GM19025 (cell line): ENCODE measurements at regions not wholly inside any gene's neighbourhood (a gene's known extent, or its start where the extent isn't known, plus 50 kb on each side); places are given as distances from the start of the nearest gene placed in this dataset.
A peak's percentile ranks its signal among the peaks of the same experiment; 100 is the strongest.
"Not testable (repeated sequence)": the region's sequence is repeated elsewhere in the genome, so short reads cannot be mapped to it uniquely, and the experiment has no call there.

Experiments used
- ATAC-seq: cut with Tn5 transposase; IDR thresholded peaks from one replicate; pipeline ENCODE4 v1.9.1; 2021; ENCODE audit warnings: mild to moderate bottlenecking, low read depth, moderate library complexity; ENCODE audit not compliant: unreplicated experiment

DNA sequence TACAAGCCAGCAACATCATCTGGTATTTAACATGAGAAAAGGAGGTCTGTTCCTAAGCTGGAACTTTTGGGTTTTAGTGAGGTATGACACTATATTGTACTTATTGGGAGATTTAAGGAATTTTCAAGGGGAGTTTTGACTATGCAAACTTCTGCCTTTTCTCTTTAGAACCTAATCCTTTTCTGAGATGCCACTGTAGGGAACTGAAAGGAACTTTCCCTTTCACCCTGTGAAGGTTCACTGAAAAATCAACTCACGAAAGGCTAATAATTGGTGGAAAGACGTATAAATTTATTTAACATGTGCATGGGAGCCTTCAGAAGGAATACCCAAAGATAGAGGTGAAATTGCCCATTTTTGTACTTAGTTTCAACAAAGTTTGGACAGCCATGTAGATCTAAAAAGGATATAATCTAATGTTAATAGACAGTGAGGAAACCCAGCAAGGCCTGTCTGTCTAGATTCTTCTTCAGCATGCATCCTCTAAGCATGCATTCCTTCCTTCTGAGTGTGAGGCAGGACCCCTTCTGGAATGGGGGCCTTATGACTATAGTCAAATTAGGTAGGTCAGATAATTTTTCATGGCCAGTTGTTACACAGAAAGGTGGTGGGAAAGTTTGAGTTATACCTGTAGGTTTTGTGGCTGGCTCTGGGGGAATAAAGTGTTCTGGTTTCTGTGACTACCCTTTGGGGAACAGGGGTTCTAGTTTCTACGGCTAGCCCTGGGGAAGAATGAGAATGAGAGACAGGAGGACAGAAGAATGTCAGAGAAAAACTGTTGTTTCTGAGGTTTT lies 200.3 kb downstream of the C9orf152 start:
- ATAC-seq: no peak

DNA sequence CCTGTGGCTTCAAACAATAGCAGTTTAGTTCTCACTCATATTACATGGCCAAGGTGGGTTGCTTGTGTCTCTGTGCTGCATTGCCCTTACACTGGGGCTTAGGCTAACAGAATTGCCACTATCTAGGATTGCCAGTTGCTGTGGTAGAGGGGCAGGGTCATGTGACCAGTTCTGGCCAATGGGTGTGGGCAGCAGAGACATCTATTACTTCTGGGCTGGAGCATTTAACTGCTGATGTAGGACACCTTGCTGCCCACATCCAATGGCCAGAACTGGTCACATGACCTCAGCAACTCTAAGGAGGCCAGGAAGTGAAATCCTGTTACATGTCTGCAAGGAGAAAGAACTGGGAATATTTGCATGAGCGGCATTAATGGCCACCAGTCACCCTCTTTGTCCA lies 199.3 kb downstream of the C9orf152 start:
- no peak for ATAC-seq

DNA sequence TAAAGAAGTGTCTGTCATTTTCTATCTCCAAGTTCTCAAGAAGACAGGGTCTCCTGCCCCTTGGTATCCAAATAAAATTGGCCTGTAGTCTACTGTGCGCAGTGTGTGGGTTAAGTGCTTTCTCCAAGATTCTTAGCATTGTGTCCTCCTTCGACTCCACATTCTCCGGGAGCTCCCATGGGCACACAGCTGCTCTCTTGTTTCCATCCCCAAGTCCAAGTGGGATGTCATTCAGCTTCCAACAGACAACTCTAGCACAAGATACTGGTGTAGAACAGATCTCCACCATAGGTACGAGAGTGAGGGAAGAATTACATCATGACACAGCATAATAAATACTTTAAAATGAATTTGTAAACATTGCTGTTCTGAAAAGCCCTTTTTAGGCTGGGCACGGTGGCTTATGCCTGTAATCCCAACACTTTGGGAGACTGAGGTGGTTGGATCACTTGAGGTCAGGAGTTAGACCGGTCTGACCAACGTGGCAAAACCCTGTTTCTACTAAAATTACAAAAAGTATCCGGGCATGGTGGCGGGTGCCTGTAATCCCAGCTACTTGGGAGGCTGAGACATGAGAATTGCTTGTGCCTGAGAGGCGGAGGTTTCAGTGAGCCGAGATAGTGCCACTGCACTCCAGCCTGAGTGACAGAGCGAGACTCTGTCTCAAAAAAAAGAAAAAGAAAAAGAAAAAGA lies 196.2 kb downstream of the C9orf152 start:
- ATAC-seq: no peak

DNA sequence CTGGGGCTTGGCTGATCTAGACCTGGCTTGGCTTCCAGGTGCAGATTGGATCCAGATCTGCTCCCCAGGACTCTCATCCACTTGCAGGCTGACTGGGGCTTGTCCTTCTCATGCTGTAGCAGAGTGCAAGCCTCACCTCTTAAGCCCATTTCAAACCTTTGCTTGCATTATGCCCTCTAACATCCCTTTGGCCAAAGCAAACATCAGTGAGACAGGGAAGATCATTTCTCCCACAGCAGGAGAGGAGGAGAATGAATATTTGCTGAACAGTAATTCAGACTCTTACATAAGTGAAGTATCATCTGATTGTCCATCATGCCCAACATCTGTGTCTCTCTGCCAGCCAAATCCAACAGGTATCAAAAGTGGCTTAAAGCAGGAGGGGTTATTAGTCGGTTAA lies 194.9 kb downstream of the C9orf152 start:
- no peak for ATAC-seq

DNA sequence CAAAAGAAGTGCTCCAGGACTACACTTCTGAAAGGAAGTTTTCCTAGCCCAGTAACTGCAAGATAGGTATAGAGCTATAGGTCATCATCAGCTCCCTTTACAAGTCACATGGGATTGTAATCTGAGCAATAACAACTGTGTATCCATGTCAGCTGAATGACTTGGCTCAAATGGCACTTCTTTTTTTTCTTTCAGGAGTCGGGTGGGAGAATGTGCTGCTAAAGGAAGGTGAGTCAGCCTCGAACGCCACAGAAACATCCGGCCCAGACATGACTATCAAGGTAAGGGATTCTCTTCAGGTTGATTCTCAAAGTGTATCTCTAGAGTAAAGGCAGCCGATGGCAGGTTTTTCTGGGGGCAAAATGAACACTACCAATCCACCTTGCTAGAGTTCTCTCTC lies 192.2 kb downstream of the C9orf152 start:
- no peak for ATAC-seq

DNA sequence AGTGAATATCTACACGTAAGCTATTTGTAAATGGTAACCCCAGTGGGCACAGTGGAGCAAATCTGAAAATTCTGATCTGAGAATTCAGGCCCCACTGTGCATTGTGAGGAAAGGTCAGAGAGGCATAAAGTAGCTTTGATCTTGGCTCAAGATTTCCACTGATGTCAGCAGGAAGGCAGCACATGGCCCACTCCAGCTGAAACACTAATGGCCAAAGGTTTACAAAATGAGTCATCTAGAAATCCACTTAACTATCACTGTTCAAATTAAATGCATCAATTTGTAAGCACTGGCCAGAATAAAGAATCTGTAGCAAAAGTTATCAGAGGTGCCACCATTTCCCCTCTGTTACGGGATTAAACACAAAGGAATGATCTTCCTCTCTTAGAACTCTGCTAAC lies 191.6 kb downstream of the C9orf152 start:
- no peak for ATAC-seq

DNA sequence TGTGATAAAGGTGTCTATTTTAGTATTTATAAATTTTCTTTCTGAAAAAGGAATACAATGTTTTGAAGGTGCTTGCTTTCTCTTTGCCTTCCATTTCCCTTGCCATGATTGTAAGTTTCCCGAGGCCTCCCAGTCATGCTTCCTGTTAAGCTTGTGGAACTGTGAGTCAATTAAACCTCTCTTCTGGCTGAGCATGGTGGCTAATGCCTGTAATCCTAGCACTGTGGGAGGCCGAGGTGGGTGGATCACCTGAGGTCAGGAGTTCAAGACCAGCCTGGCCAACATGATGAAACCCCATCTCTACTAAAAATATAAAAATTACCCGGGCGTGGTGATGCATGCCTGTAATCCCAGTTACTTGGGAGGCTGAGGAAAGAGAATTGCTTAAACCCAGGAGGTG lies 187.7 kb downstream of the C9orf152 start:
- not testable (repeated sequence) for ATAC-seq

DNA sequence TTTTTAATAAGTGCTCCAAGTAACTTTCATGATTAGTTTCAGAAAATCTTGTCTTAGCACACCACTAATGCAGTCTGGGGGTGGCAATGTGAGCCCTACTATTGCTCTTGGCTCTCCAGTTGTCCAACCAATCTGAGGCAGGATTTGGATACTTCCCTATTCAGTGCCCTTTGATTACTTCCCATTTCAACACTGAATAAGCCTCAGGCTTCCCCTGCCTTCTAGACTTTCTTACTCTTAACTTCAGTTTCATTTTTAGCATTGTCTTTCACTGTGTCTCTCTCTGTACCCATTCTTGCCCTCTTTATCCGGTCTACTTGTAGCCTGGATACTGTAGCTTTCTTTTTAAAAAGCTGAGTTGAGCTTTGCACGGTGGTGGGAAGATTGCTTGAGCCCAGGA lies 186.1 kb downstream of the C9orf152 start:
- ATAC-seq: peak; percentile 93

DNA sequence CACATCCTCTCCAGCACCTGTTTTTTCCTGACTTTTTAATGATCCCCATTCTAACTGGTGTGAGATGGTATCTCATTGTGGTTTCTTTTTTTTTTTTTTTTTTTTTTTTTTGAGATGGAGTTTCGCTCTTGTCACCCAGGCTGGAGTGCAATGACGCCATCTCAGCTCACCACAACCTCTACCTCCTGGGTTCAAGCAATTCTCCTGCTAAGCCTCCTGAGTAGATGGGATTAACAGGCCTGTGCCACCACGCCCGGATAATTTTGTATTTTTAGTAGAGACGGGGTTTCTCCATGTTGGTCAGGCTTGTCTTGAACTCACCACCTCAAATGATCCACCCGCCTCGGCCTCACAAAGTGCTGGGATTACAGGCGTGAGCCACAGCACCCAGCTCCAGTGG lies 184.7 kb downstream of the C9orf152 start:
- ATAC-seq: not testable (repeated sequence)

DNA sequence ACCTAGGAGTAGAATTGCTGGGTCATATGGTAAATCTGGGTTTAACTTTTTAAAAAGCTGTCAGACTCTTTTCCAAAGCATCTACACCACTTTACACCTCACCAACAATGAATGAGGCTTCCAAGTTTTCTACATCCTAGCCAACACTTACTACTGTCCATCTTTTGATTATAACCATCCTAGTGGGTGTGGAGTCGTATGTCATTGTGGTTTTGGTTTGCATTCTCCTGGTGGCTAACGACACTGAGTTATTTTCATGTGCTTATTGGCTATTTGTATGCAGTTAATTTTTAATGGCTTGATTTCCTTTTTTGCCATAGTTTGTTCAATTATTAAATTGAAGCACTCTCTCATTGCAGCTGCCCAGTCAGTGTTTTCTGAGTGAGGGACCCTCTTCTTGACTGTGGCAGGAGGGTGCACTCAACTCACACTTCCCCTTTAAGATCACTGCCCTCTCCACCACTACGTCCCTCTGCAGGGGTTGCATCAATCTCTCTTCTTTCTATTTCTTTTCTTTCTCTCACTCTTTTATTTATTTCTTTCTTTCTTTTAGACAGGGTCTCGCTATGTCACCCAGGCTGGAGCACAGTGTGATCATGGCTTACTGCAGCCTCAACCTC lies 182.3 kb downstream of the C9orf152 start:
- no peak for ATAC-seq

DNA sequence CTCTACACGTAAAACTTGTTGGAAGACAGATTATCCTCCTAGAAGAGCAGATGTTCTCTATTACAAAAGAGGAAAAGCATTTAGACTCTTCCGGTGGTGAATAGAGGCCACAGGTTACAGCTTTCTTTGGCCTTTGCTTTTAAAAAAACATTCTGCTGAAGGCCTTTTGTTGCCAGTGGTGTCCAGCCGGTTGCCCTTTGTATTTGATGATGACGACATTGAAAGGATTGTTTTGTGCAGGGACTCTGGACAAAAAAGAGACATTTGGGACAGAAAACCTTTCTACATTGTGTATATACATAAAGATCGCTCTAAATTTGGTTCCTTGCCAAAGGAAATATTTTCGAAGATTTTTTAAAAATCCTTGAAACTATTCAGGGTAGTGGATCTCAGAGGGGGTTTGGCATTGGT lies 180.3 kb downstream of the C9orf152 start:
- ATAC-seq: no peak

DNA sequence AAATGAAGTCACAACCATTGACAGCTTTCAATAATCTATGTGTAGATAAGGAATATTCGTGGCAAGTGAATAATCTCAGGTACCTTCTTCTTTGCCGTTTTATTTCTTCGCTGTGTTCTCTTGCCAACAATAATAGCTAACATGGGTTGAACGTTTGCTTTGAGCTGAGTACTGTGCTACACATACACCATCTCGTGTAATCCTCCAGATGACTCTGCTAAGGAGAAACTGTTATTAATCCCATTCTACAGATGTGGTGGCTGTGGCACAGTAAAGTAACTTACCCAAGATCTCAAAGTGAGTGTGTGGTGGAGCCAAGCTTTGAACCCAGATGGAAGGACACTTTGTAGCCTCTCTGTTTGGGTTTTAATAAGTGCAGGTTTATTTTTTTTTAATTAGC lies 179.7 kb downstream of the C9orf152 start:
- no peak for ATAC-seq

DNA sequence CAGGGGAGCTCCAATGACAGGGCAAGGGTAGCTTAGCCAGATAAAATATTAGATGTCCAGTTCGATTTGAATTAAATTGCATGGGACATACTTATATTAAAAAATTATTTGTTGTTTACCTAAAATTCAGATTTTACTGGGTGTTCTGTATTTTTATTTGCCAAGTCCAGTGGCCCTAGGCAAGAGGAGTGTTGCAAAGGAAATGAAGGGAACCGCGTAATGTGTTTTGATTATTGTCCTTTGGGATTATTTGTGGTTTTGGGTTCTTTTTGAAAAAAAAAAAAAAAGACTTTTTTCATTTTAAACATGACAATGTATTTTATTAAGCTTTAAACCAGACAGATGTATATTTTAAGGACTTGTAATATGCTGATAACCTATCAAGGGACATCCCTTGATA lies 179.3 kb downstream of the C9orf152 start:
- no peak for ATAC-seq

DNA sequence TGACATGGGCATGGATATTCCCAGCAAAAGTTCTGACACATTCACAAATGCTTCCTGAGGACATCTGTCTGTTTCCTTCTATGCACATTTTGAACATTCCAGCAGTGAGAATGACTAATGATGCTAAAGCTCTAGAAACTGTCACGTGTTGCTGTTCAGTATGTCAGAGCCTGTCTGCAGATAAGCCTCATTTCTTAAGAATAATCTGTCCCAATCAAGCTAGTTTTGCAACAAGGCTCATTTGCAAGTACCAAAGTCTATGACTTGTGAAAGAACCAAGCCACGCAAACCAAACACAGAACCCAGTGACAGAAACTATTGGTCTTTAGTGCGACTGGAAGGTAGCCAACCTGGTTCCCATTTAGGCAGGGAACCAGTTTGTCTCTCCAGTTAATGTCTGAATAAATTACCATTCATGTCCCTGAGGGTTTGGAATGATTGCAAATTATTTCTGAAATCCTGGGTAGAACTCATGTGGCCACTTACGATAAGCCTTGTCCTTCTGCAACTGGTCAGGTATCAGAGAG lies 178.5 kb downstream of the C9orf152 start:
- ATAC-seq: no peak

DNA sequence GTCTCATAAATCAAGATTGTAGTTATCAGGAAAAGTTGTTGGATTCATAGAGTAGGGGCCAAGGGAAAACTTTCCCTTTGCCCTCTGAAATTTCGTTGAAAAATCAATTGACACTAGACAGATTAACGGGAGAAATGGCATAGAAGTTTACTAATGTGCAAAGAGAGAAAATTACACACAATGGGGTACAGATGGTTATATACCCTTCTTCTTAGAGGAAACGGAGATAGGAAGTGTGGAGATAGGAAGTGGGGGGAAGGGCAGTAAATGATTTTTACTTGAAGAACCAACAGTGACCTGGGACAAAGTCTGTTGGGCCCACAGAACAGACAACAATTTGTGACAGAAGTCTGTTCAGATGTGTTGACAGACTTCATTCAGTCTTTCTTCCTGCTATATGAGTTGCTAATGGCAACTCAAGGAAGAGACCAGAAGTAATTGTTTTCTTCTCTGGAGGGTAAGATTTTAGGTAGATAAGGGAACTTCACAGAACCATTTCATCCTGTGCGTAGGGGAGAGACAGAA lies 177.9 kb downstream of the C9orf152 start:
- no peak for ATAC-seq

DNA sequence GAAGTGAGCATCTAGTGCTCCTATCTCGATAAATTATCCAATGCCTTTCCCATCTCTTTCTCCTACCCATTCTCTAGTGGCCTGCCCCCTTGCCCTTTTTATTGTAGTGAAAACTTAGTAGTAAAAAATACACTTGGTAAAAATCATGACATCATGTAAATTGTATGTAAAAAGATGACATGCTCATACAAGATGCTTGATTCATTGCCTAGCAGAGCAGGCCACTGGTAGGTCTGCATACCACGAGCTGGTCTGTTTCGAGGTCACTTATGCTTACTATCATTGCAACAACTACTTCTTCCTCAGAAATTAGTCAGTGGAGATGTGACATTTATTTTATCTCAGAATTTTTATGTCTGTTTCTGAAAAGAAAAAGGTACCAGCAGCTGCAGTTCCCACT lies 177.3 kb downstream of the C9orf152 start:
- no peak for ATAC-seq

DNA sequence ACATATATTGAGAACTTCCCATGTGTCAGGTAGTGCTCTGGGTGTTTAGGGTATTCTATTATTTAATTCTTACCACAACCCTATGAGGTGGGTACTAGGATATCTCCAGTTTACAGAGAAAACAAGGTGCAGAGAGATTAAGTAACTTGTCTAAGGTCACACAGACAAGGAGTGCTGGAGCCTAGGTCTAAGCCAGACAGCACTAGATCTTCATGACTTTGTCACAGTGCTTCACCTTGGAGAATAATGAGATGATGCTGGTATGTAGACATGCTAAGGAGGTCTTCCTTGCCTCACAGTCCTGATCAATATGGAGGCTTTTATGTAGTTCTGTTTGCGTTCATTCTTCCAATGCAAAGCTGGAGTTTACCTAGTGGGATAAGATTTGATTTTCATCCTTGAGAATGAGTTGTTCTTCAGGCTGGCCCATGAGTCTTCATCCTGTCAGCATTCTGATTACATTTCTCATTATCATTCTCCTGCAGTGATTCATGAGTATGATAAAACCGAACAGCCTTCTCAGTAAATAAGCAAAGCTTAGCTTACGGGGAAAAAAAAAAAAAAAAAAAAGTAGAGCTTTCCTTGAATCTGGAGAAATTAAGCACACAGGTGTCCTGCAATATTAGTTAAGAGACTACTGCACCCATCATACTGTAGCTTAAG lies 176.3 kb downstream of the C9orf152 start:
- no peak for ATAC-seq

DNA sequence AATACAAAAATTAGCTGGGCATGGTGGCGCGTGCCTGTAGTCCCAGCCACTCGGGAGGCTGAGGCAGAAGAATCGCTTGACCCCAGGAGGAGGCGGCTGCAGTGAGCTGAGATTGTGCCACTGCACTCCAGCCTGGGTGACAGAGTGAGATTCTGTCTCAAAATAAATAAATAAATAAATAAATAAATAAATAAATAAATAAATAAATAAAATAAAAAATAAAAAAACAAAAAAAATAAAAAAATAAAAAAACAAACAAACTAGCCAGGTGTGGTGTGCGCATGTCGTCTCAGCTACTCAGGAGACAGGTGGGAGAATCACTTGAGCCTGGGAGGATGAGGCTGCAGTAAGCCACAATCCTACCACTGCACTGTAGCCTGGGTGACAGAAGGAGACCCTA lies 175.4 kb downstream of the C9orf152 start:
- not testable (repeated sequence) for ATAC-seq

DNA sequence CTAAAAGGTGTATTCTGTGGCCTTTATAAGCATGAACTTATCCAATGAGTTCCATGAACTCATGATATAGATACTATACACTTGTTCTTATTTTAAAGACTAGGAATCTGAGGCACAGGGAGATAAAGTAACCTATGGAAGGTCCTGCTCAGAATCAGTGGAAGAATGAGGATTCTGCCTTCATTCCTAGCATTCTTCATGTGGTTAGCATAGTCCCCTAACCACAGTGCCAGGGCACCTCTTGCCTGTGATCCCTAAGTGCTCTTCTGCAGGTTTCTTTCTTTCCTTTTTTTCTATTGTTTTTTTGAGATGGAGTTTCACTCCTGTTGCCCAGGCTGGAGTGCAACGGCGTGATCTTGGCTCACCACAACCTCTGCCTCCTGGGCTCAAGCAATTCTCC lies 174.1 kb downstream of the C9orf152 start:
- ATAC-seq: no peak

DNA sequence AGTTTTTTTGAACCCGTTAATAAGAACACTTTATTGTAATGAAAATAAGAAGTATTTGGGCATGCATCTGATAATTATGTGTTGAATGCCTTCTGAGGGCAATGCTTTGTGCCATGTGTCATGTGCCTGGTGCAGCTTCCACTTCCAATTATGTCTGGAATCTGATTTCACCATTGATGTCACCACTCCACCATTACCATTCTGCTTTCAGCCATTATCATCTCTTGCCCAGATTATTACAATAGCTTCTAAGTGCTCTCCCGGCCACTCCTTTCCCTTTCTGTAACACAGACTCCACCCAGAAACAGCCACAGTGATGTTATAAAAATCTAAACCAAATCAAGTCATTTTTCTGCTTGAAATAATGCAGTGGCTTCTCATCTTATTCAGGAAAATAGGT lies 171.7 kb downstream of the C9orf152 start:
- ATAC-seq: no peak

DNA sequence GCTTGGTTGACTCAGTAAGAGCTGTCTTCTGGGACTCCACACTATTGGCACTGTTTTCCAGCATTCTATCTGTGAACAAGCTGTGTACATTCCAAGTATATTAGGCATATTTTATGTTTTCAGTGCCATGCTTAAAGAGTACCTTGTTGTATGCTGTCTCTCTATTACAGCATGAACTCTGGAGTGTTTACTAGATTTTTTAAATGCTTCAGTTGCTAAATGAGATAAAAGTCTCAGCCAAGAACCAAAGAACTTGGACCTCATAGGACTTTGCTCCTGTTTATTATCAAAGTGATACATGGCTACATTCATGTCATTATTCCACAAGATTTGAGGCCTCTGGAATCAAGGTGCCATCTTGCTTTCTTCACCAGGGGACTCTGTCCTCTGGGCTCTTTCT lies 167.2 kb downstream of the C9orf152 start:
- ATAC-seq: no peak
